ENCODE measurements at regions not wholly inside any gene's neighbourhood (a gene's known extent, or its start where the extent isn't known, plus 50 kb on each side); places are given as distances from the start of the nearest gene placed in this dataset.

DNA sequence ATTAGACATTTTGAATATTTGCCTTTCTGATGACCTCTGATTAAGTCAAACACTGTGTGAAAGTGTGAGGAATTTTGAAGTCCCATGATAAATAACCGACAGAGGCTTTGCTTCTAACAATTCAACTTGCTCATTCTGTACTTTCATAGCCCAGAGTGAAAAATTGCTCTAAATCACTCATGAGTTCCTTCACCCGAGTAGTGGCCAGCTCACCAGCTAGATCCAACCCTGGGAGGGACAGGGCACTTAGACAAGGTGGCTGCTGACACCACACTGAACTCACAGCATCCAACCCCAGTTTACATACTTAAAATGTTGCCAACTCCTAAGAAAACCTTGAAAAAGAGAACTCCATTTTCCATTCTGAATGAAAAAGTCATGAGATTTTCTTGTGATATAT is 80.0 kb upstream of the LYZL1 start:
- Histone ChIP-seq H4K20me1 (no peaks in the 10 kb centered on the region; a peak in 1 of 22 replicates), H3K9ac (no peak overlapping the region), H3K27me3 (no peaks in the 10 kb centered on the region), H3K9me3 (replicated peaks in 1 of 11) (peaks cover 8 to 26% (median 18%) of the 10 kb centered on the region in 11 experiments; a peak in 21 of 22 replicates), H3K36me3 (no peaks in the 10 kb centered on the region), H3K4me3 (no peak overlapping the region), H3K4me1 (no peaks in the 10 kb centered on the region), H3K27ac (no peak overlapping the region), H3K4me2 (no peak overlapping the region)
- no peak for TF ChIP-seq Cebpa-rat (IDR thresholded peaks at IDR 0.05)

- Histone ChIP-seq H3K9me3 (replicated peaks in 1 of 11) (peaks cover 8 to 26% (median 18%) of the 10 kb centered on the region in 11 experiments; a peak in 21 of 22 replicates), H3K4me2 (no peak overlapping the region), H3K27ac (no peak overlapping the region), H4K20me1 (no peaks in the 10 kb centered on the region), H3K4me3 (no peak overlapping the region), H3K36me3 (no peaks in the 10 kb centered on the region), H3K4me1 (no peaks in the 10 kb centered on the region), H3K27me3 (no peaks in the 10 kb centered on the region), H3K9ac (no peak overlapping the region)
- no peak for TF ChIP-seq Cebpa-rat (IDR thresholded peaks at IDR 0.05)
Observed at GRCh38 chr10:29209830-29210229, 79.0 kb upstream of the LYZL1 start.

GRCh38 chr10:29210266-29210868 is 78.5 kb upstream of the LYZL1 start:
- no peak for TF ChIP-seq Cebpa-rat (IDR thresholded peaks at IDR 0.05)
- H3K4me3 ChIP-seq = no peak overlapping the region
- peaks cover 8 to 30% (median 18%) of the 10 kb centered on the region in 11 experiments; a peak in 21 of 22 replicates for H3K9me3 ChIP-seq (replicated peaks in 1 of 11)
- H4K20me1 ChIP-seq = no peaks in the 10 kb centered on the region
- no peak overlapping the region for H3K27ac ChIP-seq
- no peak overlapping the region for H3K4me2 ChIP-seq
- H3K4me1 ChIP-seq = no peaks in the 10 kb centered on the region
- no peaks in the 10 kb centered on the region for H3K27me3 ChIP-seq
- H3K36me3 ChIP-seq = no peaks in the 10 kb centered on the region
- no peak overlapping the region for H3K9ac ChIP-seq

DNA sequence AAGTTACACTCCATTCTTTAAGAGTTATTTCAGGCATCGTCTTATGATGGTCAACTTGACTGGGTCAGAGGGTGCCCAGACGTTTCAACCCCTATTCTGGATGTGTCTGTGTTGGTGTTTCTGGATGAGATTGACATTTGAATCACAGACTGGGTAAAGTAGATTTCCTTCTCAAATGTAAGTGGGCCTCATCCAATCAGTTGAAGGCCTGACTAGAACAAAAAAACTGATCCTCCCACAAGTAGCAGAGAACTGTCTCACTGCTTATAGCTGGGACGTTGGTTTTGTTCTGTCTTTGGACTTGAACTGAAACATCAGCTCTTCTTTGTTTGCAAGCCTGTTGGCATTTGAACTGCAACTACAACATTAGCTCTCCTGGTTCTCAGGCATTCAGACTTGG is 76.3 kb upstream of the LYZL1 start:
- H3K4me3 ChIP-seq = no peak overlapping the region
- no peaks in the 10 kb centered on the region for H3K27me3 ChIP-seq
- peaks cover 14 to 42% (median 30%) of the 10 kb centered on the region in 11 experiments; a peak in 21 of 22 replicates for H3K9me3 ChIP-seq (replicated peaks in 1 of 11)
- no peak overlapping the region for H3K9ac ChIP-seq
- H3K4me2 ChIP-seq = no peak overlapping the region
- H3K36me3 ChIP-seq = no peaks in the 10 kb centered on the region
- no peak for TF ChIP-seq Cebpa-rat (IDR thresholded peaks at IDR 0.05)
- no peaks in the 10 kb centered on the region for H4K20me1 ChIP-seq
- no peak overlapping the region for H3K27ac ChIP-seq
- no peaks in the 10 kb centered on the region for H3K4me1 ChIP-seq

DNA sequence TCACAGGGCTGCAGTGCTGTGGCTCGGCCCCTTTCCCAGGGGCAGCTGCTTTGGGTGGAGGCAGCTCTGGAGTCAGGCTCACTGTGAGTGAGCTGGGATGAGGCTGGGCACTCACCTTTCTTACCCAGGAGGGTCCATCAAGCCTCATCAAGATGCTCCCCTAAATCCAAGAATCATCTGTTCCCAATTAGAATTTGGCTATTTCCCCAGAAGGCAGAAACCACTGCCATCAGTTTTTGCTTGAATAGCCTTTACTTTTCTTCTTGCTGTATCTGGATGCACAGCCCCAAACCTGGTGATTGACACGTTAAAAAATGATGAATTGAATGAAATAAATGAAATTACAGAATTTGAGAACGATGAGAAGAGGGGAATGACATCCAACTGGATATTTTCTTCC is 74.3 kb upstream of the LYZL1 start:
- H3K27me3 ChIP-seq = no peaks in the 10 kb centered on the region
- TF ChIP-seq Cebpa-rat (IDR thresholded peaks at IDR 0.05) = no peak
- H3K4me2 ChIP-seq = no peak overlapping the region
- no peaks in the 10 kb centered on the region for H3K36me3 ChIP-seq
- no peaks in the 10 kb centered on the region for H4K20me1 ChIP-seq
- no peaks in the 10 kb centered on the region for H3K4me1 ChIP-seq
- H3K9me3 ChIP-seq (replicated peaks in 1 of 11) = peaks cover 10 to 33% (median 25%) of the 10 kb centered on the region in 11 experiments; a peak in 21 of 22 replicates
- no peak overlapping the region for H3K27ac ChIP-seq
- H3K9ac ChIP-seq = no peak overlapping the region
- H3K4me3 ChIP-seq = no peak overlapping the region

DNA sequence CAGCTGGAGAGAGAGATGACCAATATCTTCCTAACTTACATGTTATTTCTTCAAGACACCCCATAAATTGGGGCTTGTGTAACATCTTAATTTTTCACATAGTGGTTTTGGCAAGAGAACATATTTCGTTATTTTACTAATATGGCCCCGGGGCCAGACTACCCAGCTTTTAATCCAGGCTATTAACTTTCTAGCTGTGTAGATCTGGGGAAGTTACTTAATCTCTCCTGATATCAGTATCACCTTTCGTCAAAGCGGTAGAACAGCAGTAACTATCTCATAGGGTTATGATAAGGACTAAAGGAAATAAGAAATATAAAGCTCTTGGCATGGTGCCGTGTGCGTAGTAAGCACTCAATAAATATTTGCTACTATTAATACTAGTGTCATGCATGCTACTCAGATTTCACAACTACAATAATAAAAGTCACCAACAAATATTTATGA is 71.6 kb upstream of the LYZL1 start:
- Histone ChIP-seq H3K27me3 (no peaks in the 10 kb centered on the region), H3K4me3 (no peak overlapping the region), H3K4me2 (no peak overlapping the region), H3K4me1 (no peaks in the 10 kb centered on the region), H3K36me3 (no peaks in the 10 kb centered on the region), H3K9me3 (replicated peaks in 1 of 11) (peaks cover 4 to 19% (median 15%) of the 10 kb centered on the region in 11 experiments; a peak in 19 of 22 replicates), H3K27ac (no peak overlapping the region), H4K20me1 (no peaks in the 10 kb centered on the region), H3K9ac (no peak overlapping the region)
- no peak for TF ChIP-seq Cebpa-rat (IDR thresholded peaks at IDR 0.05)

DNA sequence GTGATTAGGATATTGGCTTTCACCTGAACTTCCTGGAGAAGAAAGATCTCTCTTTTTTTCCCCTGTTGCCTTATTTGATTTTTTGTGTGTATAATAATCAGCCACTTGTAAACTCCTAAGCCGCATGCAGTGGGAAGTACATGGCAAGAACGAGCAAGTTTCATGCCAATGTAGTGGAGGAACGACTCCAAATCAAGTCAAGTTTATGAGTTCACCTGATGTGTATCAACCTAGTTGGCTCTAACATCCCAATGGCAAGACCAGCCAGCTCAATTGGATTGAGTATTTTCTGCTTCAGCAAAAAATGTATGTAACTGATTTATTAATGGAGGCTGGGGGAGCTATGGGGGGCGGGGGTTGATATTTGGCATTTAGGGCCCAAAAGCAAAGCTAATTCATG is 65.5 kb upstream of the LYZL1 start:
- TF ChIP-seq Cebpa-rat (IDR thresholded peaks at IDR 0.05) = no peak
- Histone ChIP-seq H3K9me3 (replicated peaks in 1 of 11) (no peaks in the 10 kb centered on the region), H3K27ac (no peak overlapping the region), H3K4me1 (no peaks in the 10 kb centered on the region; a peak in 1 of 20 replicates), H3K36me3 (no peaks in the 10 kb centered on the region), H3K4me2 (no peak overlapping the region), H3K9ac (no peak overlapping the region), H3K4me3 (no peak overlapping the region), H4K20me1 (no peaks in the 10 kb centered on the region), H3K27me3 (no peaks in the 10 kb centered on the region)

GRCh38 chr10:29224631-29225030 is 64.2 kb upstream of the LYZL1 start:
- no peaks in the 10 kb centered on the region; a peak in 1 of 20 replicates for H3K4me1 ChIP-seq
- H3K9me3 ChIP-seq (replicated peaks in 1 of 11) = no peaks in the 10 kb centered on the region
- no peaks in the 10 kb centered on the region for H3K36me3 ChIP-seq
- no peaks in the 10 kb centered on the region for H4K20me1 ChIP-seq
- H3K4me3 ChIP-seq = no peak overlapping the region
- TF ChIP-seq Cebpa-rat (IDR thresholded peaks at IDR 0.05) = no peak
- H3K9ac ChIP-seq = no peak overlapping the region
- no peak overlapping the region for H3K4me2 ChIP-seq
- no peak overlapping the region for H3K27ac ChIP-seq
- H3K27me3 ChIP-seq = no peaks in the 10 kb centered on the region

GRCh38 chr10:29227201-29227600 is 61.7 kb upstream of the LYZL1 start:
- H3K4me2 ChIP-seq = no peak overlapping the region
- H3K9me3 ChIP-seq (replicated peaks in 1 of 11) = no peaks in the 10 kb centered on the region
- no peaks in the 10 kb centered on the region for H4K20me1 ChIP-seq
- no peaks in the 10 kb centered on the region for H3K27me3 ChIP-seq
- H3K36me3 ChIP-seq = no peaks in the 10 kb centered on the region
- no peaks in the 10 kb centered on the region; a peak in 1 of 20 replicates for H3K4me1 ChIP-seq
- TF ChIP-seq Cebpa-rat (IDR thresholded peaks at IDR 0.05) = no peak
- H3K27ac ChIP-seq = no peak overlapping the region
- H3K4me3 ChIP-seq = no peak overlapping the region
- no peak overlapping the region for H3K9ac ChIP-seq

GRCh38 chr10:29228562-29228961 is 60.3 kb upstream of the LYZL1 start:
- Histone ChIP-seq H3K27ac (no peak overlapping the region), H3K4me1 (no peaks in the 10 kb centered on the region; a peak in 1 of 20 replicates), H3K9ac (no peak overlapping the region), H3K9me3 (replicated peaks in 1 of 11) (no peaks in the 10 kb centered on the region), H3K27me3 (no peaks in the 10 kb centered on the region), H3K4me3 (no peak overlapping the region), H3K36me3 (no peaks in the 10 kb centered on the region), H4K20me1 (no peaks in the 10 kb centered on the region), H3K4me2 (no peak overlapping the region)
- TF ChIP-seq Cebpa-rat (IDR thresholded peaks at IDR 0.05) = no peak
